ENCODE measurements at regions not wholly inside any gene's neighbourhood (a gene's known extent, or its start where the extent isn't known, plus 50 kb on each side); places are given as distances from the start of the nearest gene placed in this dataset.

DNA sequence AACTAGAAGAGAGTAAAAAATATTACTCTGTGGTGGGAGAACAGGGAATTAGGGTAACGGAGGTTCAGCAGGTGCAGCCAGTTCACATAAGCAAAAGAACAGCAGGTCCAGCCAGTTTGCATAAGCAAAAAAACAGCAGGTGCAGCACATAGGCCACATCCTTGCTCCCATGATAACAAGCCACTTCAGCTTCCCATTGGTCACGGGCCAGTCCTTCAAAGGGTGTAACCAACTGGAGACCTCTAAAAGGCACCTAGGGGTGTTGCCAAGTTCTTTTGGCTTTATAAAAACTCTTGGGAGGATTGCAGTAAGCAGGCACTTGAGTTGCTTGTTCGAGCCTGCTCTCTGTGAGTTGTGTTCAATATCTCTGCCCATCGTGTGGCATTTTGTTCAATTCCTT, 488.1 kb downstream of the XYLT1 start:
- TF ChIP-seq, protein P1, sequence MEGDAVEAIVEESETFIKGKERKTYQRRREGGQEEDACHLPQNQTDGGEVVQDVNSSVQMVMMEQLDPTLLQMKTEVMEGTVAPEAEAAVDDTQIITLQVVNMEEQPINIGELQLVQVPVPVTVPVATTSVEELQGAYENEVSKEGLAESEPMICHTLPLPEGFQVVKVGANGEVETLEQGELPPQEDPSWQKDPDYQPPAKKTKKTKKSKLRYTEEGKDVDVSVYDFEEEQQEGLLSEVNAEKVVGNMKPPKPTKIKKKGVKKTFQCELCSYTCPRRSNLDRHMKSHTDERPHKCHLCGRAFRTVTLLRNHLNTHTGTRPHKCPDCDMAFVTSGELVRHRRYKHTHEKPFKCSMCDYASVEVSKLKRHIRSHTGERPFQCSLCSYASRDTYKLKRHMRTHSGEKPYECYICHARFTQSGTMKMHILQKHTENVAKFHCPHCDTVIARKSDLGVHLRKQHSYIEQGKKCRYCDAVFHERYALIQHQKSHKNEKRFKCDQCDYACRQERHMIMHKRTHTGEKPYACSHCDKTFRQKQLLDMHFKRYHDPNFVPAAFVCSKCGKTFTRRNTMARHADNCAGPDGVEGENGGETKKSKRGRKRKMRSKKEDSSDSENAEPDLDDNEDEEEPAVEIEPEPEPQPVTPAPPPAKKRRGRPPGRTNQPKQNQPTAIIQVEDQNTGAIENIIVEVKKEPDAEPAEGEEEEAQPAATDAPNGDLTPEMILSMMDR (IDR thresholded peaks at IDR 0.05): no peak
- no peak for TF ChIP-seq POLR2A (IDR thresholded peaks at IDR 0.05)
